NCI-H524 (cell line): ENCODE measurements at regions not wholly inside any gene's neighbourhood (a gene's known extent, or its start where the extent isn't known, plus 50 kb on each side); places are given as distances from the start of the nearest gene placed in this dataset.

Experiments used
- DNase-seq, 2 experiments: peaks; one replicate each; lab custom pipeline; 2025; lab: John Stamatoyannopoulos, UW

DNA sequence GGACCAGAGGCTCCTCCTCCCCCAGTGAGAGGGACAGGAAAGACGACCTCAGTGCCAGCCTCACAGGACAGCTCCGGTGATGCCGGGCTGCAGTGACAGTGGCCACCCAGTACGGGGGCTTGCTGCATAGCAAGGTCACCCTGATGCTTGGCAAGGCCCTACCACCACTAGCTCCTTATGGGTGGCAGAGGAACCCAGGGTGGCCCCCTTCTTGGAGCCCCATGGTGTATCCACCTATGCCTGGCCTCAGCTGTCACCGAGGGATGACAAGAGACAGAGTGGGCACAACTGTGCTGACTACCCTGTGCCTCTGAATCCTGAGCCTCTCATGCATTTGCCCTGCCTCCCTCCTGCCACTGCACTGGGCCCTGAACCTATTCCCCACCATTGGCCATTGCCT, 809.2 kb downstream of the TBC1D22A start:
- no peak for DNase-seq

DNA sequence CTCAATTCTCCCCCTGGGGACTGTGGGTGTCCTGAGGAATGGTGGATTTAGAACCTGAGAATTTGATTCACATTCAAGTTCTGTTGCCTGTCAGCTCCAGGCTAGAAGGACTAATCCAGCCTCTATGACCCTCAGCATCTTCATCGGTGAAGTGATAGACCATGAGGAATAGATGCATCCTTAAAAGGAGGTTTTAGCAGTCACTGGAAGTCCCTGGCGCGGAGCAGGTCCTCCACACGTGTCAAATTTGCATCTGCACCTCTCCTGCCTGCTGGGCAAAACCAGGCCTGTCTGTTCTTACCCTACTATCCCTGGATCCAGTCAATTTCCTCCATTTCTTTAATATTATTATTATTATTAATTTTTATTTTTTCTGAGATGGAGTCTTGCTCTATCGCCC, 808.4 kb downstream of the TBC1D22A start:
- no peak for DNase-seq

DNA sequence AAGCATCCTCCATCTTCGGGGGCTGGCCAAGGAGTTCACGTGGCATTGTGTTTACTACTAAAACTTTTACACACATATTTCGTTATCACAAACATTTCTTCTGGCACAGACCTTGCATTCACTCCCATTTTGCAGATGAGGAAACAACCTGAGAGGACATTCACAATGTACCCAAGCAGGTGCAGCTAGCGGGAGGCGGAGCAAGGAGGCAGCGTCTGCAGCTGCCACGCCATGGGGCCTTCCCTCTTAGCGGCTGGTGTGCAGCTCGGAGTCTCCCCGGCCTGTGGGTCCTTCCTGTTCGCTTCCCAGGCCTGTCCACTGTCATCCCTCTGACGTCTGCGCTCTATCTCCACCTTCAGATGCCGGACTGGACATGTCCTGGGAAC, 807.8 kb downstream of the TBC1D22A start:
- no peak for DNase-seq

DNA sequence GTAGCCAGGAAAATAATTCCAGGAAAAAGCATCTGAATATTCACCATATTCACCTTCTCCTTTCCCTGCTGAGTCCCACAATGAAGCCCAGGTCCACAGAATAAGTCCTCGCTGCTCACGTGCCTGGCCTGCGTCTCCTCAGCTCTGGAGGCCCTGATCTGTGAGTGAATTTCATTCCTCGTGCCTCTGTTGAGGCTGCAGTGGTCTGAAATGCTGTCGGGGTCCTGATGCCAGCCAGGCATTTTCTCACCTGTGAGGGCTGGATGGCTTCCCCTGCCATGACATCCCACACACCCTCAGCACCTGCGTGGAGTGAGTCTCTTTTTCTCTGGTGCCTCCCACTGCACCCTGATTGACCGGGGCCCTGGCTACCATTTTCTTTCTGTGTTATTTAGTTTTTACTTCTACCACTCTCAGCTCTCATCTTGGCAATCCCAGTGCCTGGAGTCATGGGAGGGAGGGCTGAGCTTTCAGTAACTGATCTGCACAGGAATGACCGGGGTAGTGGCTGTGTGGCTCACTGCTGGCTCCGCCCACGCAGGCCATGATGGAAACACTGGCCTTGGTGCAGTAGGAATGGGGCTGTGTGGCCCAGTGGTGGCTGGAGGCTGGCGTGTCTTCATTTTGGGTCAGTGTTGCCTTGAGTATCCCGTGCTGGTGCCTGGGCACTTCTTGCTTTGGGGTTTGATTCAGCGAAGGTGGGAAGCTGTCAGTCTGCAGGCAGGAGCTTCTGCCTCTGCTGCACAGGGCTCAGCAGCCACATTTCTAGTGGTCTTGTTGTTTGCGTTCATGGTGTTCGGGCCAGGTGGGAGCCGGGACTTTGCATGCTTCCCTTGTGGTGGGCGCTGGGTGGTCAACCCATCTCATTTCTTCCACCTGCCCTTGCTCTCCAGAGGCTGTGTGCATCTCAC, 807.2 kb downstream of the TBC1D22A start:
- no peak for DNase-seq

DNA sequence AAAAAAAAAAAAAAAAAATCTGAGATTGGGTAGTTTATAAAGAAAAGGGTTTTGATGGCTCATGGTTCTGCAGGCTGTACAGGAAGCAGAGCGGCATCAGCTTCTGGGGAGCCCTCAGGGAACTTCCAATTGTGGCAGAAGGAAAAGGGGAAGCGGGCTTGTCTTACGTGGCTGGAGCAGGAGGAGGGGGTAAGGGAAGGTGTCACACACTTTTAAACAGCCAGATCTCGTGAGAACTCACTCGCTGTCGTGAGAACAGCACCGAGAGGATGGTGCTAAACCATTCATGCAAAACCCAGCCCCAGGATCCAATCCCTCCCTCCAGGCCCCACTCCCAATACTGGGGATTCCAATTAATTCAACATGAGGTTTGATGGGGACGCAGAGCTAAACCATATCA, 806.2 kb downstream of the TBC1D22A start:
- no peak for DNase-seq

DNA sequence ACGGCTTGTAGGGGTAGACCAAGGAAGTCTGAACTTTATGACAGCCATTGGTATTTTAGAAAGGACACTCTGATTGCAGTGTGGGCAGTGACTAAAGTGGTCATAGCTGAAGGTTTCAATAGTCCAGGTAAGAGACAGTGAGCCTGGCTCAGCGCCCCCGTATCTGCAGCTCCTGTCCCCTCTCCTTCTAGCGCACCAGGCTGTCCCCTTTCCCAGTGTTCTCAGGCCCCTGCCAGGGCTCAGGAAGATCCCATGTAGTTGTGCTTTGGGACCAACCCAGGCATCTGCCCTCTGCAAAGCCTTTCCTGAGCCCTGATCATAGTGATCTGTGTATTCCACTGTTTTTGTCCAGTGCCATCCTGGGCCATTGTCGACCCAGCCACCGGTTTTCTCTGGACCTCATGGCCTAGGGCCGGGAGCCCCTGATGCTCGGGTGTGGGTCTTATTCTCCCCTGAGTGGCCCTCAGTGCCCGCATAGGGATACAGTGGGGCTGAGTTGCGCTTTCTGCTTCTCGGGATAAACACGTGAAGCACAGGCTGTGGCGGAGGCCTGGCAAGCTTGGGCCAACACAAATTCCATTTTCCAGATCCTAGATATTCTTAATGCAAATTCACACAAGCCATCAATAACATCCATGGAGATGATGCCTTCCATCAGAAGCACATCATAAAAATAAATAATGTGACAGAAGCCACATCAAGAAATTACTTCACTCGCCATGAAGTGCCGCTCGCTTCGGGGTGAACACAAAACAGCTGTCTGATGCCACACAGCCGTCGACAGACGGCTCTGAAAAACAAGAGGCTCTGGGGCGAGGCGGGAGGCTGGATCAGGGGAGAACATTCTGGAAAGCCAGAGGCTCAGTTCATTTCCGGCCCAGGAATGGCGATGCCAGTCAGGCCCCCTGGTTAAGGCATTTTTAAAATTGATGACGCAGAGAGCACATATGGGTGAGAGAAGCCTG, 805.0 kb downstream of the TBC1D22A start:
- no peak for DNase-seq

DNA sequence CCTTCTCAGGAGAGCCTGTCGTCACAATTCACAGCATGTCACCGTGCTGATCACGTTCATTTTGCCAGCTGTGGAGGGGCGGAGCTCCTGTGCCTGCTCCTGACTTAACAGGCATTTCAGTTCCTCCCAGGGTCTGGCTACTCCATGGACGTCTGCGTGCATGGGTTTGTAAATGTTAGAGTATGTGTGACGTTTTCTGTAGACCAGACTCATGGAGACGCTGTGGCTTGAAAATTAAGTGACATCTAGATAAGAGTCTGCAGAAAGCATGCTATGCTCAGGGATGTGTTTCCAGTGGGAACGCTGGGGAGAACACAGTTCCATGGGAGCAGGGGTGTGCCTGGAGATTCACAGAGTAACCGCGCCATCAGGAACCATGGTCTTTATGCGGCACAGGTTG, 804.0 kb downstream of the TBC1D22A start:
- DNase-seq = no peak

DNA sequence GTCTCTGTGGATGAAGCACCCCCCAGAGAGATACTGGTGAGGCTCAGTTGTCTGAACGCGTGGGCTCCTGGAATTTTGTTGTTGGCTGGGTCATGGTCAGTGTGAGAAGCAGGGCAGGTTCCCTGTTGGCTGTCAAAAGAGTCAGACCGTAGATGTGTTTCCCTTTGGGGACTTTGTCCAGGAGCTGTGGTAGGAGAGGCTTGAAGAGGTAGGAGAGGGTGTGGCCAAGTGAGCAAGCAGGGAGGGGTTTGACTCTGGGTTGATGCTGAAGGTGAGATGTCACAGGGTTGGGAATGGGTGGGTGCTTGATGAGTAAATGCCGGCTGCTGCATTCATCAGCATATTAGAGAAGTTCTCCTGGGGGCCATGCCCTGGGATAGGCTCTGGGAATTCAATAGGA, 803.2 kb downstream of the TBC1D22A start:
- no peak for DNase-seq

DNA sequence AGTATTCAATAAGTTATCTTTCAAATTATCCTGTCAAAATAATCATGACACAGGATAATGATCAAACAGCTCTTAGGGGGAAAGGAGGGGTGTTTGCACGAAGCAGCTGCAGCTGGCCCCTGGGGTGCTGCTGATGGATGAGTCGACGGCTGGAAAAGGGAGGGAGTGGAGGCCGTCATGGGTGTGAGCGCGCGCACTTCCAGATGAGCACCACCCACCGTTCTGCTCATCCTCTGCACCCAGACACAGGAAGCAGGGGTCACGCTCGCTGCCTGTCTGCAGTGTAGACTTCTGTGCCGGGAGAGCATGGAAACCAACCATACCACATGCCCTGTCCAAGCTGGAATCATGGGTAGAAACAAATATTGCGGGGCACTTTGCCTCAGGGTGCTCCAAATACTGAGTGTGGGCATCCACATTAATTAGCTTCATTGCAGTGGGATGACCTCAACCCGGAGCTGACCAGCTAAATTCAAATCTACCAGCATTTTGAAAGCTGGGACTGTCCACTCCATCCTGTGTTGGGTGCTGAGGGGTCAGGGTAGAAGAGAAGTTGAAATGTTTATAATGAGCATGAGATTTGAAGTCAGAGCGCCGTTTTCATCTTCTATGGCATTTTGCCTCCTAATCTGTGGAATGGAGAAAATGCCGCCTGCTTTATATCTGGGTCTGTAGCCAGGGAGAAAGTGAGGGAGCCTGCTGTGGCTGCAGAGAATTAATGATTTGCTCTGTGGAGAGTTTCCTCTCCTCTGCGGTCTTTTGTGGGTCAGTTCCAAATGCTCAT, 802.4 kb downstream of the TBC1D22A start:
- no peak for DNase-seq

DNA sequence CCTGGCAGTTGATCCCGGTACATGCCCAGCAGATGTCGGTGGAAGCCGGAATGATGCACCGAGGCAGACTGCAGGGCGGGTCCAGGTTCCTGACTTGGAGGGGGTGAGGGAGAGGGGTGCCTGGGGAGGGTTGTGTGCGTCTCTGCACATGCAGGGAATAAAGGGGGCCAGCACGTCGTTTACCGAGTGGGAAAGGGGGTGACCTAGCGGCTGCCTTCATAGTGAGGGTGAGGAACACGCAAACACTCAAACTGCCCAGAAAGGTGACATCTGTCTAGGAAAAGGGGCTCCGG, 801.7 kb downstream of the TBC1D22A start:
- no peak for DNase-seq

DNA sequence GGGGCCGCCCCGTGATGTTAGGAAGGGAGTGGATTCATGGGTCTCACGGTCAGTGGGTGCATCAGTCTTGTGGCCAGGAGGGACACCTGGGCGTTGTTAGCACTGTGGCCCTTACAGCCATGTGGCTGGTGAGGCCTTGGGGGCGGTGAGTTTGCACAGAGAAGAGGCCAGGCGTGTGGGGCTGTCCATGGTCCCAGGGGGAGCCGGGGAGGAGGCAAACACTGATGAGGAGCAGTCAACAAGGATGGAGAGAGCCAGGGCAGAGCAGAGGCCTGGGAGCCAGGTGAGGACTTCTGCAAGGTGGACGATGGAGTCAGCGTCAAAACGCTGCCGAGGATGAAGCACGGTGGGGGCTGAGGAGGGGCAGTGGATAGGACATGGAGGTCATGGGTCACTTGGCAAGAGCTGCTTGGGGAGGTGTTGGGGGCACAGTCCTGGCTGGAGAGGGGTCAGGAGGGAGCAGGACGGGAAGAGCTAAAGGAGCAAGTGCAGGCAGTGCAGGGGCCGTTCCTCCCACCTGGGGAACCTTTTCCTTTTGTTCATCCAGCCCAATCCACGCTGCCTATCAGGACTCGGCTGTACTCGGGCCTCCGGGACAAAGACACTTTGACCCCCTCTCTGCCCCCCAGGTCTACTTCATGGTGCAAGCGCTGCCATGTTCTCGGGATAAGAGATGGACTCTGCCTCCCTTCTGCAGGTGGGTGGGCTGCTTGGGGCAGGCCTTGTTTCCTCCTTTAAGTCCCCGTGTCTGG, 801.1 kb downstream of the TBC1D22A start:
- DNase-seq = no peak

DNA sequence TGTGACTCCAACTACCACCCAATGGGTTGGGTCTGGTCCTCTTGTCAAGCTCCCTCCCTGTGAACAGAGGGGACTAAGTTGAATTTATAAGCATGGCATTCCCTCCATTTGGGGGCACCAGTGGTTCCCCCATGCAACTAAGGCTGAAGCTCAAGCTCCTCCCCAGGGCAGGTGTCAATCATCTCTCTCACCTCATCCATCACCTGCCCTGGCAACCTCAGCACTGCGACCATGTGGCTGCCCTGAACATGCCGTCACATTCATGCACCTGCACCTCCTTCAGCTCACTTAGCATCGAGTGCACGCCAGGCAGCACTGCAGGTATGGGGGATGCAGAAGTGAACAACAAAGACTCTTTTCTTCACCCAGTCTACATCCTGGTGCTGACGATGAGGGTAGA, 799.3 kb downstream of the TBC1D22A start:
- DNase-seq = no peak

DNA sequence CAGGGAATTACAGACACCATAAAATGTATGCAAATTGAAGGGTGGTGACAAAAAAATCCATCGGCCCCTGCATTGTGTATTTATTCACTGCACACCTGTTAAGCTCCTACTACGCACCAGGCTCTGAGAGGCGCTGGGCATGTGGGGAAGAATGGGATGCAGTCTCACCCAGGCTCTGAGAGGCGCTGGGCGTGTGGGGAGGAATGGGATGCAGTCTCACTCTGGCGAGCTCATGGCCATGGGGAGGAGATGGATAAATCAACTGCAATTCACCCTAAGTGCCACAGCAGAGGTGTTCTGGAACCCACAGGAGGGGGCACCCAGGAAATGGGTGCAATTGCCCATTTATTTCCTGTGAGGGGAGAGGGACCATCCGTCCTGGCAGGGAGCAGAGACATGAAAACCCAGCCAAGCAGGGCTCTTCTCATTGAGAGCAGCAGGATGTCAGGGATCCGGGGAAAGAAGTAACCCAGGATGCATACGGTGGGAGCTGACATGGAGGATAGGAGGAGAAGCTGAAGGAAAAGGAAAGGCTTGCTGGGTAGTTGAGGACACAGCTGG, 798.7 kb downstream of the TBC1D22A start:
- DNase-seq = no peak

DNA sequence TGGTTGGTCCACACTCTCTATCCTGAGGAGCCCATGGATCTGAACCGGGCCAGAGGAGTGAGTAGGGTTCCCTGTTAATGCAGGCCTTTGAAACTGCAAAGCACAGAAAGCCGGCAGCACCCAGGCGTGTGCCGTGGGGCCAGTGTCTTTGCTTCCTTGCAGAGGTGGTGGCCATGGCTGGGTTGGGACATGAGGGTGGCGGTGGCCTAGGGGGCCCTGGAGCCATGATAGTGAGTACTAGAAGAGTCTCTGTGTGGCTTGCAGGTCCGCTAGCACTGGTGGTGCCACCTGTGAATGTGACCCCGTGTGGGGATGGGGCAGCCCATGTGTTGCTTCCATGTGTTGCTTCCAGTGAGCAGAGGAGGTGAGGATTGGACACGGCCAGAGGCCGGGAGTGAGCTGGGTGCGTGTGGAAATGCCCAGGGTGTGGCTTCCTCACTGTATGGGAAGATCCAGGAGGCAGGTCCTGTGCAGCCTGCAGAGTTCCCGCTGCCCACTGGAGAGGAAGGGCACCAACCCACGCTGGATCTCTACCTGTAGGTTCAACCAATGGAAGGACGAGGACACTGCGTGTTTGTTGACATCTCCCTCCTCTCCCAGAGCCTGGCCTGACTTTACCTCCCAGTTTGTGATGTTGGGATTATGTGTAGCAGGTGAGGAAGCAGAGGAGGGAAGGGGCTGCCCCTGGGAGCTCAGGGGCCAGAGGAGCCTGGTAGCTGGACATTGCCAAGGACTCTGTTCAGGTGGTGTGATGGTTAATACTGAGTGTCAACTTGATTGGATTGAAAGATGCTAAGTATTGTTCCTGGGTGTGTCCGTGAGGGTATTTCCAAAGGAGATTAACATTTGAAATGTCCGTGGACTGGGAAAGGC, 796.6 kb downstream of the TBC1D22A start:
- DNase-seq = no peak

DNA sequence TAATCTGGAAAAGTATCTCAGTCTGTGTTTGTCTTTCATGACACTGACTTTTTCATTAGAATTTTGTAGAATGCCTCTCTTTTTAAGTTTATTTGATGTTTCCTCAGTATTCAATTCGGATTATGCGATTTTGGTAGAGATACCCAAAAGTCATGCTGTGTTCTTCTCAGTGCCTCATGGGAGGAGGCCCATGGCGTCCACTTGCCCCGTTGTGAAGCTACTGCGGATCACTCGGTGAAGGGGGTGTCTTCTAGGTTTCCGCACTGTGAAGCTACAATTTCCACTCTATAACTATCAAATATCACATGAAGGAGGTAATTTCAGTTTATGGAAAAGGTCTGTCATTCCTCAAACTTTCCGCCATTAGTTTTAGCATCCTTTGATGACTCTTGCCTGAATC, 794.0 kb downstream of the TBC1D22A start:
- no peak for DNase-seq

DNA sequence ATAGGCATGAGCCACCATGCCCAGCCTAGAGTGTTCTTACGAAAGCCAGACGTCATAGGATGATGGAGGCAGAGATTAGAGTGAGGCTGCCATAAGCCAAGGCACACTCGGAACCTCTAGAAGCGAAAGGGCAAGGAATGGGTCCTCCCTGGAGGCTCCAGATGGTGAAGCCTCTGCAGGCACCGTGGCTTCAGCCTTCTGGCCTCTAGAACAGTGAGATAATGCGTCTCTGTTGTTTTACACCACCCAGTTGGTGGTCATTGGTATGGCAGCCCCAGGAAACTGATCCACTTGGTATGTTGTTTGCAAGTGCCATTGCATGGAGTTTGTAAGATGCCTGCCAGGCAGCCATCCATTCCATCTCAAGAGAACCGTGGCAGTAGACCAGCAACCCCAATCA, 791.0 kb downstream of the TBC1D22A start:
- no peak for DNase-seq

DNA sequence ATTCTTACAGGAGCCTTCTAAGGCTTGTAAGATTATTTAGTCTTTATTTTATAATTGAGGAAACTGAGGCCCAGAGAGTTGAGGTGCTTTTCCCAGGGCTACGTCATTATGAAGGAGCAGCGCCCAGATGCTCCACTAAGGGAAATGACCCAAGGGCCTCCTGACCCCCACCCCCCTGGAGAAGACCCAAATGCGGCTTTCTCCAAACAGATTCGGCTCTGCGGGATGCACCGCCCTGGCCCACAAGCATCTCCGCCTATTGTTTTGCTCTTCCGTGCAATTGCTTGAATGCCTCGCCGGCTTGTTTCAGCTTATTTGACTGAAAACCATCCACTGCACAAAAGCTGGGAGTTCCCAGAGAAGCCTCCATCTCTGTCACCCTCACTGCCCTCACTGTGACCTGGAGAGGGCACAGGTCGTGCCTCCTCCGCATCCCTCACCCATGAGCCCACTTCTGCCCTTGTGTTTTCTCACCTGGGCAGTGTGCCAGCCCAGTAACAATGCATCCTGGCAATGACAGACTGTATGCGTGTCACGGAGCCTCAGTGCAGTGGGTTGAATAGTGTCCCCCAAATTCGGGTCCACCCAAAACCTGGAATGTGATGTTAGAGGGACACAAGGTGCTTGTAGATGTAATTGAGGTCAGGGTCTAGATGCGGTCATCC, 790.2 kb downstream of the TBC1D22A start:
- DNase-seq = no peak

DNA sequence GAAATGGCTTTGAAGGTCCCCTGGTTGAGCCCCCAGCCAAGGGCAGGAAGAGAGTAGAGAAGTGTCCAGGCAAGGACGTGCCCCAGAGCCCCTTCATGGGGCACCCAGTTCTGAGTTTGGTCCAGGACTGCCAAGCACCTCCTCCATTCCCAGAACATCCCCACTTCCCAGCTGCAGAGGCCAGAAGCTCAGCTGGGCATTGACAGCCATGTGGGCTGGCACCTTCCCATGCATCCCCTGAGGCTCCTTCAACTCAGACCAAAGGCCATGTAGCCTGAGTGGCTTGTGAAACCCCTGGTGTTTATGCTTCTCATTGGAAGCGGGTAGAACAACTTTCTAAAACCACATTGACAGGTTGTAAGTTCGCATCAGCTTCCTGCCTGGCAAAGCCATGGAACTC, 789.6 kb downstream of the TBC1D22A start:
- DNase-seq = no peak

DNA sequence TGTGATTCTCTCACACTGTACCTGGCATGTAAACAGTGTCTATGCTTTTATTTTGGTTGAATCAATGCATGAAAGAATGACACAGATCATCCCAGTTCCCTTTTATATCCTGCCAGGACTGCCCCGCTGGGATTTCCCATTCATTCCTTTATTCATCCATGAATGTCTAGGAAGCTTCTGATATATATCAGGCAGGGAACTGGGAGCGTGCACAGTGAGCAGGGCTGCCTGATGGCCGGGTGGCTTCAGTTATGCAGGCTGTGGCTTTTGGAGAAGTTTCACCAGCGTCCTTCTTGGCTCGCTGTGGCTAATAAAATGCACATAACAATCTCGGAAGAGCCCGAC, 789.0 kb downstream of the TBC1D22A start:
- DNase-seq = no peak
